IMR-90 (cell line): ENCODE measurements at regions not wholly inside any gene's neighbourhood (a gene's known extent, or its start where the extent isn't known, plus 50 kb on each side); places are given as distances from the start of the nearest gene placed in this dataset.

Experiments used
- ATAC-seq: fragments of 200-7000 bp; cut with Tn5 transposase; 2 replicates; pipeline ENCODE4 v1.9.1; 2020; ENCODE audit warnings: low read depth, mild to moderate bottlenecking, moderate library complexity
- BruUV-seq: library from RNA; stranded (reverse); fragments of 400-500 nt; replicated peaks from 2 replicates; lab custom pipeline; 2021; lab: Mats Ljungman, UMichigan
- CTCF ChIA-PET: fragments of 300-600 bp; formaldehyde crosslinking; extraction: SDS; loops from one replicate; lab custom pipeline; 2021; ENCODE audit warnings: antibody characterized with exemption; lab: Yijun Ruan, JAX
- POLR2A ChIA-PET: fragments of 300-600 bp; sonication (Branson Sonifier 250); formaldehyde crosslinking; loops from one replicate; lab custom pipeline; 2022; ENCODE audit warnings: antibody characterized with exemption; ENCODE audit not compliant: unreplicated experiment; lab: Charles Lee
- DNase-seq: peaks from one replicate; pipeline ENCODE4 v3.0.0; 2013
- H2AFZ ChIP-seq: replicated peaks from 2 replicates; pipeline ENCODE3; 2013; ENCODE audit warnings: low read length, mild to moderate bottlenecking; ENCODE audit not compliant: poor library complexity
- H2AK5ac ChIP-seq: 2 replicates; pipeline ENCODE4 v1.6.1; 2013; ENCODE audit warnings: low read depth, low read length, inconsistent platforms
- H2AK9ac ChIP-seq: replicated peaks from 2 replicates; pipeline ENCODE3; 2013; ENCODE audit warnings: mild to moderate bottlenecking, low read depth, low read length, moderate library complexity; ENCODE audit not compliant: poor library complexity
- H2BK120ac ChIP-seq: 2 replicates; pipeline ENCODE4 v1.6.1; 2013; ENCODE audit warnings: low read depth, low read length, inconsistent platforms
- H2BK15ac ChIP-seq: 3 replicates; pipeline ENCODE4 v1.6.1; 2013; ENCODE audit warnings: low read depth, low read length, inconsistent platforms
- H2BK20ac ChIP-seq: 2 replicates; pipeline ENCODE4 v1.6.1; 2013; ENCODE audit warnings: low read depth, mild to moderate bottlenecking, inconsistent platforms, low read length, moderate library complexity
- H2BK5ac ChIP-seq: 2 replicates; pipeline ENCODE4 v1.6.1; 2013; ENCODE audit warnings: mild to moderate bottlenecking, low read depth, low read length, inconsistent platforms; ENCODE audit not compliant: poor library complexity, severe bottlenecking
- H3K14ac ChIP-seq: replicated peaks from 2 replicates; pipeline ENCODE4 v1.6.1; 2013; ENCODE audit warnings: low read depth, low read length, inconsistent platforms
- H3K18ac ChIP-seq: 2 replicates; pipeline ENCODE4 v1.6.1; 2013; ENCODE audit warnings: low read depth, low read length, control low read depth
- H3K23ac ChIP-seq: 2 replicates; pipeline ENCODE4 v1.6.1; 2013; ENCODE audit warnings: low read depth, low read length, inconsistent platforms
- H3K27ac ChIP-seq: 2 replicates; pipeline ENCODE4 v1.5.1; 2013; ENCODE audit warnings: mild to moderate bottlenecking, control low read depth, low read length; ENCODE audit not compliant: insufficient read depth
- H3K27me3 ChIP-seq: 2 replicates; pipeline ENCODE4 v1.6.1; 2013; ENCODE audit warnings: low read length; ENCODE audit not compliant: control insufficient read depth, insufficient read depth
- H3K36me3 ChIP-seq: 2 replicates; pipeline ENCODE4 v1.6.1; 2013; ENCODE audit warnings: low read length, mixed read lengths; ENCODE audit not compliant: control insufficient read depth, insufficient read depth
- H3K4ac ChIP-seq: 2 replicates; pipeline ENCODE4 v1.6.1; 2013; ENCODE audit warnings: low read depth, low read length, inconsistent platforms
- H3K4me1 ChIP-seq: 2 replicates; pipeline ENCODE4 v1.6.1; 2013; ENCODE audit warnings: low read length, mixed read lengths; ENCODE audit not compliant: control insufficient read depth, insufficient read depth
- H3K4me2 ChIP-seq: 2 replicates; pipeline ENCODE4 v1.6.1; 2013; ENCODE audit warnings: low read depth, mild to moderate bottlenecking, control low read depth, low read length, moderate library complexity
- H3K4me3 ChIP-seq: 2 replicates; pipeline ENCODE4 v1.5.1; 2013; ENCODE audit warnings: low read depth, mild to moderate bottlenecking, control low read depth, low read length, moderate library complexity; ENCODE audit not compliant: insufficient read depth
- H3K56ac ChIP-seq: 2 replicates; pipeline ENCODE4 v1.6.1; 2013; ENCODE audit warnings: low read length, inconsistent platforms; ENCODE audit not compliant: insufficient read depth; ENCODE audit errors: extremely low read depth
- H3K79me1 ChIP-seq, 2 experiments: 2 replicates each; pipeline ENCODE4 v1.6.1; 2013; ENCODE audit warnings: low read length in 2 of 2, inconsistent platforms in 1 of 2, low read depth in 1 of 2
- H3K9ac ChIP-seq: 2 replicates; pipeline ENCODE4 v1.6.1; 2013; ENCODE audit warnings: low read depth, low read length, control low read depth
- H3K9me1 ChIP-seq: 2 replicates; pipeline ENCODE4 v1.6.1; 2013; ENCODE audit warnings: low read length, inconsistent platforms; ENCODE audit not compliant: insufficient read depth
- H3K9me3 ChIP-seq: 2 replicates; pipeline ENCODE4 v1.6.1; 2013; ENCODE audit warnings: low read length; ENCODE audit not compliant: control insufficient read depth, insufficient read depth
- H4K20me1 ChIP-seq: 2 replicates; pipeline ENCODE4 v1.6.1; 2013; ENCODE audit warnings: low read length, inconsistent platforms; ENCODE audit not compliant: insufficient read depth
- H4K5ac ChIP-seq: 2 replicates; pipeline ENCODE4 v1.6.1; 2013; ENCODE audit warnings: mild to moderate bottlenecking, low read depth, low read length, control low read depth
- H4K8ac ChIP-seq, 2 experiments: 2 replicates each; pipeline ENCODE4 v1.6.1; 2013; ENCODE audit warnings: low read depth in 2 of 2, low read length in 2 of 2, control low read depth in 1 of 2, inconsistent platforms in 1 of 2
- H4K91ac ChIP-seq: 2 replicates; pipeline ENCODE4 v1.6.1; 2013; ENCODE audit warnings: low read depth, low read length, inconsistent platforms; ENCODE audit not compliant: insufficient read depth
- BHLHE40 ChIP-seq: fragments of 150-350 bp; IDR thresholded peaks from 2 replicates; pipeline ENCODE4 v1.6.1; 2016; ENCODE audit warnings: mild to moderate bottlenecking, low read depth, low read length
- CEBPB ChIP-seq: IDR thresholded peaks from 2 replicates; pipeline ENCODE4 v1.6.1; 2012; ENCODE audit warnings: low read depth, low read length, improper control_type of control experiment
- CHD1 ChIP-seq: IDR thresholded peaks from 2 replicates; pipeline ENCODE4 v1.6.1; 2012; ENCODE audit warnings: low read depth, low read length, improper control_type of control experiment
- CTCF ChIP-seq: conservative IDR thresholded peaks from 2 replicates; pipeline ENCODE4 v1.5.1; 2012; ENCODE audit warnings: mild to moderate bottlenecking, low read depth, low read length, improper control_type of control experiment
- ELK1 ChIP-seq: fragments of 150-350 bp; IDR thresholded peaks from 2 replicates; pipeline ENCODE4 v1.6.1; 2016; ENCODE audit warnings: low read depth, mild to moderate bottlenecking, low read length, moderate library complexity, borderline replicate concordance
- FOS ChIP-seq: fragments of 150-350 bp; IDR thresholded peaks from 2 replicates; pipeline ENCODE4 v1.6.1; 2016; ENCODE audit warnings: low read depth, low read length
- MAFK ChIP-seq: IDR thresholded peaks from 2 replicates; pipeline ENCODE4 v1.6.1; 2012; ENCODE audit warnings: low read depth, low read length, improper control_type of control experiment
- MAZ ChIP-seq: IDR thresholded peaks from 2 replicates; pipeline ENCODE4 v1.6.1; 2012; ENCODE audit warnings: low read depth, mild to moderate bottlenecking, low read length, improper control_type of control experiment, moderate library complexity, borderline replicate concordance
- MXI1 ChIP-seq: IDR thresholded peaks from 2 replicates; pipeline ENCODE4 v1.6.1; 2012; ENCODE audit warnings: low read depth, mild to moderate bottlenecking, low read length, moderate library complexity, borderline replicate concordance
- NFE2L2 ChIP-seq: fragments of 150-350 bp; IDR thresholded peaks from 2 replicates; pipeline ENCODE4 v1.6.1; 2016; ENCODE audit warnings: low read depth, mild to moderate bottlenecking, low read length
- POLR2A ChIP-seq: IDR thresholded peaks from 2 replicates; pipeline ENCODE4 v1.6.1; 2012; ENCODE audit warnings: mild to moderate bottlenecking, low read depth, low read length
- RAD21 ChIP-seq: IDR thresholded peaks from 2 replicates; pipeline ENCODE4 v1.6.1; 2012; ENCODE audit warnings: low read length, improper control_type of control experiment
- RCOR1 ChIP-seq: IDR thresholded peaks from 2 replicates; pipeline ENCODE4 v1.6.1; 2012; ENCODE audit warnings: mild to moderate bottlenecking, low read length, improper control_type of control experiment; ENCODE audit not compliant: insufficient replicate concordance
- RFX5 ChIP-seq: IDR thresholded peaks from 2 replicates; pipeline ENCODE4 v1.8.0; 2012; ENCODE audit warnings: low read depth, mild to moderate bottlenecking, low read length, moderate library complexity
- SMC3 ChIP-seq: fragments of 150-350 bp; IDR thresholded peaks from 2 replicates; pipeline ENCODE4 v1.6.1; 2016; ENCODE audit warnings: low read depth, mild to moderate bottlenecking, antibody characterized with exemption, low read length, moderate library complexity
- USF2 ChIP-seq: fragments of 150-350 bp; IDR thresholded peaks from 2 replicates; pipeline ENCODE4 v1.6.1; 2017; ENCODE audit warnings: mild to moderate bottlenecking, antibody characterized with exemption, low read length, low read depth
- WGBS, 2 experiments: methylation state at CpG; one replicate each; pipeline versions ENCODE4 v1.1.5 to v1.1.7; 2013; ENCODE audit warnings: missing lambda C conversion rate in 2 of 2; ENCODE audit not compliant: insufficient read length in 1 of 2; ENCODE audit errors: extremely low coverage in 2 of 2; 5-methylcytosine and 5-hydroxymethylcytosine counted together
- dilution Hi-C: fragments of 300-500 bp; cut with HindIII; formaldehyde crosslinking; loops from one replicate; pipeline ENCODE4 v1.14.3; 2018; ENCODE audit warnings: low sequenced_read_pairs; ENCODE audit not compliant: unreplicated experiment
- in situ Hi-C: fragments of 300-500 bp; cut with MboI; formaldehyde crosslinking; loops from 3 replicates; pipeline ENCODE4 v1.14.3; 2019; ENCODE audit warnings: low sequenced_read_pairs, inconsistent platforms, mixed read lengths
- intact Hi-C: fragments of 100-400 bp; cut with micrococcal nuclease; formaldehyde crosslinking; loops from 2 replicates; pipeline ENCODE4 v1.10.0; 2022

- BruUV-seq = no TSS peak
- Histone ChIP-seq H3K56ac (no peak overlapping the region), H2AFZ (peak overlapping the region; percentile 15), H3K27me3 (no peaks in the 10 kb centered on the region), H2BK5ac (no peak overlapping the region), H3K4me1 (peaks cover 32% of the 10 kb centered on the region), H3K23ac (no peak overlapping the region), H2BK20ac (peak overlapping the region; percentile 9), H3K4ac (peak overlapping the region; percentile 73; the same call in 1 of the 2 replicates), H2AK5ac (peak overlapping the region; percentile 81; the same call in 1 of the 2 replicates), H4K91ac (peak overlapping the region; percentile 44), H3K36me3 (no peaks in the 10 kb centered on the region), H2AK9ac (no peak overlapping the region), H3K79me1 (0 out of 4 replicates have a peak, but pooled peaks cover 0 to under 1% of the 10 kb centered on the region in 2 experiments), H4K8ac (no peak overlapping the region; a peak in 1 of 4 replicates), H3K4me3 (no peak overlapping the region), H3K14ac (no peak overlapping the region), H2BK15ac (no peak overlapping the region), H3K27ac (no peak overlapping the region), H3K4me2 (no peak overlapping the region), H2BK120ac (peak overlapping the region; percentile 81), H3K9me3 (no peaks in the 10 kb centered on the region), H4K5ac (no peak overlapping the region), H3K9me1 (peaks cover 32% of the 10 kb centered on the region), H4K20me1 (no peaks in the 10 kb centered on the region), H3K9ac (no peak overlapping the region), H3K18ac (no peak overlapping the region)
- 94% methylated on average over 6 of the region's 9 CpGs; no CpG with 5 or more reads in 1 of the 2 experiments for WGBS, 2 experiments
- ChIA-PET POLR2A (no interaction called here), CTCF (no interaction called here)
- ATAC-seq = no peak
- in situ Hi-C loops = no loop called here
- DNase-seq = no peak
- TF ChIP-seq CTCF = no peak
- no peak for TF ChIP-seq ELK1
- no peak for TF ChIP-seq RCOR1
- TF ChIP-seq RAD21 = no peak
- TF ChIP-seq FOS = no peak
- no peak for TF ChIP-seq MXI1
- TF ChIP-seq POLR2A = no peak
- no peak for TF ChIP-seq RFX5
- no peak for TF ChIP-seq USF2
- TF ChIP-seq NFE2L2 = no peak
- no peak for TF ChIP-seq CEBPB
- TF ChIP-seq CHD1 = no peak
- TF ChIP-seq BHLHE40 = no peak
- no peak for TF ChIP-seq MAZ
- no peak for TF ChIP-seq SMC3
- TF ChIP-seq MAFK = no peak
- intact Hi-C loops = no loop called here
- dilution Hi-C loops = no loop called here
These were observed 124.8 kb upstream of the ANO1 start for GRCh38 chr11:69953356-69953755.
